Osteocyte (in vitro differentiated cells): ENCODE measurements at regions not wholly inside any gene's neighbourhood (a gene's known extent, or its start where the extent isn't known, plus 50 kb on each side); places are given as distances from the start of the nearest gene placed in this dataset.

Source experiments
- DNase-seq: peaks from one replicate; pipeline ENCODE4 v3.0.0; 2021; ENCODE audit warnings: mixed read lengths; ENCODE audit not compliant: unreplicated experiment; ENCODE audit errors: extremely low spot score
- H3K27ac Mint-ChIP-seq: one replicate; pipeline ENCODE4 v1.8.0; 2021; ENCODE audit warnings: mild to moderate bottlenecking, mixed read lengths; ENCODE audit not compliant: unreplicated experiment
- H3K27me3 Mint-ChIP-seq: one replicate; pipeline ENCODE4 v1.8.0; 2021; ENCODE audit warnings: mixed read lengths; ENCODE audit not compliant: unreplicated experiment
- H3K36me3 Mint-ChIP-seq: one replicate; pipeline ENCODE4 v1.8.0; 2021; ENCODE audit warnings: mixed read lengths; ENCODE audit not compliant: unreplicated experiment
- H3K4me1 Mint-ChIP-seq: one replicate; pipeline ENCODE4 v1.8.0; 2021; ENCODE audit warnings: mixed read lengths; ENCODE audit not compliant: unreplicated experiment
- H3K4me3 Mint-ChIP-seq: one replicate; pipeline ENCODE4 v1.8.0; 2021; ENCODE audit warnings: mild to moderate bottlenecking, moderate library complexity, mixed read lengths; ENCODE audit not compliant: unreplicated experiment
- H3K9me3 Mint-ChIP-seq: one replicate; pipeline ENCODE4 v1.8.0; 2021; ENCODE audit warnings: mixed read lengths; ENCODE audit not compliant: unreplicated experiment
- TF ChIP-seq, protein P1 (sequence below): fragments of 200-600 bp; sonication (generic); IDR thresholded peaks from 2 replicates; pipeline ENCODE4 v1.5.0; 2021; ENCODE audit warnings: antibody characterized with exemption, mild to moderate bottlenecking, moderate library complexity

DNA sequence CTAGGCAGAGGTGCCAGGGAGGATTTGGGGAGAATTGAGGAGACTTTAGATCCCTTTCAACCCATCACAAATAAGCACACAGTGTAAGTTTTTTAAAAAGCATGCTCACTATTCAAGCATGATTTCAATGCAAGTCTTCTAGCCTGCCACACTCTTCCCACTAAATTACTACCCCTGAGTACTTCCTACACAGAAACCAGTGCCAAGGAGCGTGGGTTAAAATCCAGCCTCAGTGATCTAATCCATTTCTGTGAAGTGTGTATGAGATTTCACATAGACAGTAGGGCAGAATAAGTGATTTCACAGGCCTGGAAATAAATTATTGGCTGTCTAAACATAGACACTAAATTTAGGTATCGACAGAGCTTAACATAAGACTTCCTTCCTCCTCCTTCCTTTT is 142.9 kb upstream of the ATP1B1 start:
- Mint-ChIP-seq H3K36me3 (no peaks in the 10 kb centered on the region), H3K27ac (no peak overlapping the region), H3K4me3 (no peak overlapping the region), H3K4me1 (no peaks in the 10 kb centered on the region), H3K9me3 (no peaks in the 10 kb centered on the region), H3K27me3 (no peaks in the 10 kb centered on the region)
- TF ChIP-seq, protein P1, sequence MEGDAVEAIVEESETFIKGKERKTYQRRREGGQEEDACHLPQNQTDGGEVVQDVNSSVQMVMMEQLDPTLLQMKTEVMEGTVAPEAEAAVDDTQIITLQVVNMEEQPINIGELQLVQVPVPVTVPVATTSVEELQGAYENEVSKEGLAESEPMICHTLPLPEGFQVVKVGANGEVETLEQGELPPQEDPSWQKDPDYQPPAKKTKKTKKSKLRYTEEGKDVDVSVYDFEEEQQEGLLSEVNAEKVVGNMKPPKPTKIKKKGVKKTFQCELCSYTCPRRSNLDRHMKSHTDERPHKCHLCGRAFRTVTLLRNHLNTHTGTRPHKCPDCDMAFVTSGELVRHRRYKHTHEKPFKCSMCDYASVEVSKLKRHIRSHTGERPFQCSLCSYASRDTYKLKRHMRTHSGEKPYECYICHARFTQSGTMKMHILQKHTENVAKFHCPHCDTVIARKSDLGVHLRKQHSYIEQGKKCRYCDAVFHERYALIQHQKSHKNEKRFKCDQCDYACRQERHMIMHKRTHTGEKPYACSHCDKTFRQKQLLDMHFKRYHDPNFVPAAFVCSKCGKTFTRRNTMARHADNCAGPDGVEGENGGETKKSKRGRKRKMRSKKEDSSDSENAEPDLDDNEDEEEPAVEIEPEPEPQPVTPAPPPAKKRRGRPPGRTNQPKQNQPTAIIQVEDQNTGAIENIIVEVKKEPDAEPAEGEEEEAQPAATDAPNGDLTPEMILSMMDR: no peak
- DNase-seq: no peak

GRCh38 chr1:168964478-168964877 is 142.0 kb upstream of the ATP1B1 start:
- H3K27ac Mint-ChIP-seq: no peak overlapping the region

GRCh38 chr1:168966217-168966616 is 140.3 kb upstream of the ATP1B1 start:
- DNase-seq: no peak
- H3K27ac Mint-ChIP-seq: no peak overlapping the region
- H3K4me1 Mint-ChIP-seq: no peaks in the 10 kb centered on the region
- H3K9me3 Mint-ChIP-seq: no peaks in the 10 kb centered on the region
- H3K4me3 Mint-ChIP-seq: no peak overlapping the region
- H3K27me3 Mint-ChIP-seq: peaks cover 2% of the 10 kb centered on the region
- TF ChIP-seq, protein P1: no peak
- H3K36me3 Mint-ChIP-seq: no peaks in the 10 kb centered on the region

More at GRCh38 chr1:168964478-168964877, 142.0 kb upstream of the ATP1B1 start:
- H3K36me3 Mint-ChIP-seq: no peaks in the 10 kb centered on the region
- TF ChIP-seq, protein P1: no peak
- H3K4me3 Mint-ChIP-seq: no peak overlapping the region
- peaks cover 2% of the 10 kb centered on the region for H3K27me3 Mint-ChIP-seq
- no peak for DNase-seq
- no peaks in the 10 kb centered on the region for H3K9me3 Mint-ChIP-seq
- no peaks in the 10 kb centered on the region for H3K4me1 Mint-ChIP-seq

GRCh38 chr1:168966636-168967035 is 139.9 kb upstream of the ATP1B1 start:
- no peak overlapping the region for H3K4me3 Mint-ChIP-seq
- H3K27me3 Mint-ChIP-seq: peaks cover 2% of the 10 kb centered on the region
- H3K27ac Mint-ChIP-seq: no peak overlapping the region
- no peaks in the 10 kb centered on the region for H3K9me3 Mint-ChIP-seq
- TF ChIP-seq, protein P1: no peak
- no peaks in the 10 kb centered on the region for H3K4me1 Mint-ChIP-seq
- DNase-seq: no peak
- H3K36me3 Mint-ChIP-seq: no peaks in the 10 kb centered on the region

GRCh38 chr1:168970926-168971659 is 135.4 kb upstream of the ATP1B1 start:
- TF ChIP-seq, protein P1: no peak
- Mint-ChIP-seq H3K27me3 (peaks cover 2% of the 10 kb centered on the region), H3K9me3 (no peaks in the 10 kb centered on the region), H3K4me1 (no peaks in the 10 kb centered on the region), H3K27ac (no peak overlapping the region), H3K36me3 (no peaks in the 10 kb centered on the region), H3K4me3 (no peak overlapping the region)
- DNase-seq: no peak
